A673 (cell line): ENCODE measurements at regions not wholly inside any gene's neighbourhood (a gene's known extent, or its start where the extent isn't known, plus 50 kb on each side); places are given as distances from the start of the nearest gene placed in this dataset.

Source experiments
- CTCF ChIP-seq: fragments of 300-800, 200-600 bp; sonication (generic); conservative IDR thresholded peaks from 2 replicates; pipeline ENCODE4 v1.5.1; 2017; ENCODE audit warnings: low read depth, mild to moderate bottlenecking, antibody characterized with exemption, low read length, moderate library complexity, mixed read lengths
- EZH2 ChIP-seq: fragments of 200-600 bp; sonication (generic); IDR thresholded peaks from 2 replicates; pipeline ENCODE4 v1.6.1; 2017; ENCODE audit warnings: borderline replicate concordance, low read depth, mild to moderate bottlenecking, mixed read lengths, antibody characterized with exemption, low read length; ENCODE audit not compliant: poor library complexity, severe bottlenecking

GRCh38 chrX:5084279-5084678, 1144.4 kb downstream of the NLGN4X start:
- no peak for TF ChIP-seq CTCF
- no peak for TF ChIP-seq EZH2
